ENCODE measurements at regions not wholly inside any gene's neighbourhood (a gene's known extent, or its start where the extent isn't known, plus 50 kb on each side); places are given as distances from the start of the nearest gene placed in this dataset.

DNA sequence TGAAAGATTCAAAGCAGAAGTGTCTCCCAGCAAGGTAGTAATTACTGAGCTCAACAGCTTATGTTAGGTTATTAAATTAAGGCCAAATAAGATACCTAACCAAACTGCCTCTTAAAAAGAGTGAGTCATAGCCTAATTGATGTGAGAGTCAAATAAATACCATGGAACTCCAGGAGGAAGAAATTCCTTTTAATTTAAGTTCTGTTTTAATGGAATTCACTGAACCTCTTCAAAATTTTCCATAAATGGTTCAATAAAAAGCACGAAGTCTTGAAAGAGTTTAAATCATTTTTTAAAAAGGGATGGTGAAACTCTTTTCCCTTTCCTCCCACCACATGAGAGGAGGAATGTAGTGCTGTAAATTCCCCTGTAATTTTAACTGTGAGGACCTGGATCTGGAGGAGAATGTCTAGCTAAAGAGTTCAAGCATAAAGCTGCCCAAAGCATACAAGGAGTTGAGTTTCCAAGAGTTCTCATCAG lies 180.8 kb upstream of the MMADHC start:
- no peak overlapping the region for H3K4me2 ChIP-seq (ENCODE audit: low read depth, low read length, poor library complexity, severe bottlenecking)
- H3K79me2 ChIP-seq (ENCODE audit: insufficient read depth, low read length): no peaks in the 10 kb centered on the region
- H3K9me3 ChIP-seq (ENCODE audit: insufficient read depth, low read depth, low read length): no peaks in the 10 kb centered on the region
- H3K4me3 ChIP-seq (ENCODE audit: low read length, poor library complexity, severe bottlenecking): no peak overlapping the region
- no peaks in the 10 kb centered on the region for H3K36me3 ChIP-seq (ENCODE audit: insufficient read depth, low read length)
- H3F3A ChIP-seq (ENCODE audit: low read depth): no peaks in the 10 kb centered on the region
- TF ChIP-seq EZH2phosphoT487 (IDR thresholded peaks at IDR 0.05; ENCODE audit: borderline replicate concordance): no peak
- TF ChIP-seq, protein P1, sequence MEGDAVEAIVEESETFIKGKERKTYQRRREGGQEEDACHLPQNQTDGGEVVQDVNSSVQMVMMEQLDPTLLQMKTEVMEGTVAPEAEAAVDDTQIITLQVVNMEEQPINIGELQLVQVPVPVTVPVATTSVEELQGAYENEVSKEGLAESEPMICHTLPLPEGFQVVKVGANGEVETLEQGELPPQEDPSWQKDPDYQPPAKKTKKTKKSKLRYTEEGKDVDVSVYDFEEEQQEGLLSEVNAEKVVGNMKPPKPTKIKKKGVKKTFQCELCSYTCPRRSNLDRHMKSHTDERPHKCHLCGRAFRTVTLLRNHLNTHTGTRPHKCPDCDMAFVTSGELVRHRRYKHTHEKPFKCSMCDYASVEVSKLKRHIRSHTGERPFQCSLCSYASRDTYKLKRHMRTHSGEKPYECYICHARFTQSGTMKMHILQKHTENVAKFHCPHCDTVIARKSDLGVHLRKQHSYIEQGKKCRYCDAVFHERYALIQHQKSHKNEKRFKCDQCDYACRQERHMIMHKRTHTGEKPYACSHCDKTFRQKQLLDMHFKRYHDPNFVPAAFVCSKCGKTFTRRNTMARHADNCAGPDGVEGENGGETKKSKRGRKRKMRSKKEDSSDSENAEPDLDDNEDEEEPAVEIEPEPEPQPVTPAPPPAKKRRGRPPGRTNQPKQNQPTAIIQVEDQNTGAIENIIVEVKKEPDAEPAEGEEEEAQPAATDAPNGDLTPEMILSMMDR (conservative IDR thresholded peaks at IDR 0.05; ENCODE audit: low read length): no peak
- H3K9me2 ChIP-seq (replicated peaks; ENCODE audit: low read depth, low read length): no peaks in the 10 kb centered on the region
- H3K4me1 ChIP-seq (ENCODE audit: insufficient read depth, low read length, poor library complexity, severe bottlenecking): no peaks in the 10 kb centered on the region
- no peaks in the 10 kb centered on the region for H3K27me3 ChIP-seq (ENCODE audit: insufficient read depth, low read length, poor library complexity, severe bottlenecking)
- no peak overlapping the region for H2AFZ ChIP-seq (ENCODE audit: low read length)
- no peak overlapping the region for H3K9ac ChIP-seq (ENCODE audit: low read depth, low read length, poor library complexity, severe bottlenecking)
- H4K20me1 ChIP-seq (ENCODE audit: insufficient read depth, low read length, poor library complexity, severe bottlenecking): no peaks in the 10 kb centered on the region

DNA sequence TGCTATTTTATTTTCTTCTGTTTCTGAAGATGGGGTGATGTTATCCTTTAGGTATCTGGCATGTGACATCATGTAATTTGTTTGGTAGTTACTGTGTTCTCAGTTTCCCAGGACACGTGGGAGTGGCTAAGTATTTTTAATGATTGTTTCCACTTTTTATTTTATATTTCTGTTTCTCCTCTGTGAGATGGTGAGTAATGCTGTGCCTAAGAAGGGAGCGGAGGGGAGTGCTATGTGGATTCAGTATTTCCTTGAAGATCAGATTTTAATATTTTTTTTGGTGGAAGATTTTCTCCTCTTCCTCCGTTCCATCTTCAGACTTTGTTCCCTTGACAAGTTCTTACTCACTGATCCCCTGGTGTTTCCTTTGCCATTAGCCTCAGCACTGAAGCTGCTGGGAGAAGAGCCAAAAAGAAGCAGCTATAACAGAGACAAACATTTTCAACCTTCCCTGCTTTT lies 180.0 kb upstream of the MMADHC start:
- TF ChIP-seq EZH2phosphoT487 (IDR thresholded peaks at IDR 0.05; ENCODE audit: borderline replicate concordance): no peak
- TF ChIP-seq, protein P1 (conservative IDR thresholded peaks at IDR 0.05; ENCODE audit: low read length): no peak
- Histone ChIP-seq H2AFZ (ENCODE audit: low read length) (no peak overlapping the region), H3K4me2 (ENCODE audit: low read depth, low read length, poor library complexity, severe bottlenecking) (no peak overlapping the region)

DNA sequence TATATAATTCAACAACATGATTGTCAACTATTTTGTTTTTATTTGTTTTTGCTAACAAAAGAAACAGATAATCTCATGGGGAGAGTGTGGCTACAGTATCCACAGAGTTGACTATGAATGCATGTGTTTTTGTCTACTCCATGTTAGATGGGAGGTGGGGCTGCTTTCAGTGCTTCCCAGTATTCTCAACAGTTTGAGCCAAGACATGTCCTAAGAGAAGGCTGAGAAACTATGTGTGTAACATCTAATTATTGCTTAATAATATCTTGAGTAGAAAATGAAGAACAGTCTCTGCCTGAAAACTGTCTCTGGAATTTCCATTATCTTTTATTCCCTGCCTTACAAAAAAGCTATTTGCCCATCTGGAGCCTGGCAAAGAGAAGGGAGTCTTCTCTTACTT lies 178.8 kb upstream of the MMADHC start:
- Histone ChIP-seq H3K4me3 (ENCODE audit: low read length, poor library complexity, severe bottlenecking) (no peak overlapping the region), H3K4me1 (ENCODE audit: insufficient read depth, low read length, poor library complexity, severe bottlenecking) (no peaks in the 10 kb centered on the region), H3K9me3 (ENCODE audit: insufficient read depth, low read depth, low read length) (no peaks in the 10 kb centered on the region), H3F3A (ENCODE audit: low read depth) (no peaks in the 10 kb centered on the region), H3K4me2 (ENCODE audit: low read depth, low read length, poor library complexity, severe bottlenecking) (no peak overlapping the region), H2AFZ (ENCODE audit: low read length) (no peak overlapping the region), H4K20me1 (ENCODE audit: insufficient read depth, low read length, poor library complexity, severe bottlenecking) (no peaks in the 10 kb centered on the region), H3K27me3 (ENCODE audit: insufficient read depth, low read length, poor library complexity, severe bottlenecking) (no peaks in the 10 kb centered on the region), H3K9me2 (replicated peaks; ENCODE audit: low read depth, low read length) (no peaks in the 10 kb centered on the region), H3K36me3 (ENCODE audit: insufficient read depth, low read length) (no peaks in the 10 kb centered on the region), H3K9ac (ENCODE audit: low read depth, low read length, poor library complexity, severe bottlenecking) (no peak overlapping the region), H3K79me2 (ENCODE audit: insufficient read depth, low read length) (no peaks in the 10 kb centered on the region)
- TF ChIP-seq, protein P1 (conservative IDR thresholded peaks at IDR 0.05; ENCODE audit: low read length): no peak
- TF ChIP-seq EZH2phosphoT487 (IDR thresholded peaks at IDR 0.05; ENCODE audit: borderline replicate concordance): no peak

More for the DNA sequence above, 180.0 kb upstream of the MMADHC start:
- H3K36me3 ChIP-seq (ENCODE audit: insufficient read depth, low read length): no peaks in the 10 kb centered on the region
- no peak overlapping the region for H3K4me3 ChIP-seq (ENCODE audit: low read length, poor library complexity, severe bottlenecking)
- H3K9ac ChIP-seq (ENCODE audit: low read depth, low read length, poor library complexity, severe bottlenecking): no peak overlapping the region
- no peaks in the 10 kb centered on the region for H3F3A ChIP-seq (ENCODE audit: low read depth)
- H3K9me3 ChIP-seq (ENCODE audit: insufficient read depth, low read depth, low read length): no peaks in the 10 kb centered on the region
- no peaks in the 10 kb centered on the region for H3K4me1 ChIP-seq (ENCODE audit: insufficient read depth, low read length, poor library complexity, severe bottlenecking)
- no peaks in the 10 kb centered on the region for H3K9me2 ChIP-seq (replicated peaks; ENCODE audit: low read depth, low read length)
- H3K79me2 ChIP-seq (ENCODE audit: insufficient read depth, low read length): no peaks in the 10 kb centered on the region
- H3K27me3 ChIP-seq (ENCODE audit: insufficient read depth, low read length, poor library complexity, severe bottlenecking): no peaks in the 10 kb centered on the region
- H4K20me1 ChIP-seq (ENCODE audit: insufficient read depth, low read length, poor library complexity, severe bottlenecking): no peaks in the 10 kb centered on the region

All from Loucy (cell line).